Osteocyte (in vitro differentiated cells): ENCODE measurements at regions not wholly inside any gene's neighbourhood (a gene's known extent, or its start where the extent isn't known, plus 50 kb on each side); places are given as distances from the start of the nearest gene placed in this dataset.

Experiments
- DNase-seq: peaks from one replicate; pipeline ENCODE4 v3.0.0; 2021; ENCODE audit warnings: mixed read lengths; ENCODE audit not compliant: unreplicated experiment; ENCODE audit errors: extremely low spot score
- H3K27ac Mint-ChIP-seq: one replicate; pipeline ENCODE4 v1.8.0; 2021; ENCODE audit warnings: mild to moderate bottlenecking, mixed read lengths; ENCODE audit not compliant: unreplicated experiment
- H3K27me3 Mint-ChIP-seq: one replicate; pipeline ENCODE4 v1.8.0; 2021; ENCODE audit warnings: mixed read lengths; ENCODE audit not compliant: unreplicated experiment
- H3K36me3 Mint-ChIP-seq: one replicate; pipeline ENCODE4 v1.8.0; 2021; ENCODE audit warnings: mixed read lengths; ENCODE audit not compliant: unreplicated experiment
- H3K4me1 Mint-ChIP-seq: one replicate; pipeline ENCODE4 v1.8.0; 2021; ENCODE audit warnings: mixed read lengths; ENCODE audit not compliant: unreplicated experiment
- H3K4me3 Mint-ChIP-seq: one replicate; pipeline ENCODE4 v1.8.0; 2021; ENCODE audit warnings: mild to moderate bottlenecking, moderate library complexity, mixed read lengths; ENCODE audit not compliant: unreplicated experiment
- H3K9me3 Mint-ChIP-seq: one replicate; pipeline ENCODE4 v1.8.0; 2021; ENCODE audit warnings: mixed read lengths; ENCODE audit not compliant: unreplicated experiment
- TF ChIP-seq, protein P1 (sequence below): fragments of 200-600 bp; sonication (generic); IDR thresholded peaks from 2 replicates; pipeline ENCODE4 v1.5.0; 2021; ENCODE audit warnings: antibody characterized with exemption, mild to moderate bottlenecking, moderate library complexity

- Mint-ChIP-seq H3K27ac (no peak overlapping the region), H3K4me1 (no peaks in the 10 kb centered on the region), H3K27me3 (peaks cover 5% of the 10 kb centered on the region), H3K9me3 (no peaks in the 10 kb centered on the region), H3K36me3 (no peaks in the 10 kb centered on the region), H3K4me3 (no peak overlapping the region)
- TF ChIP-seq, protein P1, sequence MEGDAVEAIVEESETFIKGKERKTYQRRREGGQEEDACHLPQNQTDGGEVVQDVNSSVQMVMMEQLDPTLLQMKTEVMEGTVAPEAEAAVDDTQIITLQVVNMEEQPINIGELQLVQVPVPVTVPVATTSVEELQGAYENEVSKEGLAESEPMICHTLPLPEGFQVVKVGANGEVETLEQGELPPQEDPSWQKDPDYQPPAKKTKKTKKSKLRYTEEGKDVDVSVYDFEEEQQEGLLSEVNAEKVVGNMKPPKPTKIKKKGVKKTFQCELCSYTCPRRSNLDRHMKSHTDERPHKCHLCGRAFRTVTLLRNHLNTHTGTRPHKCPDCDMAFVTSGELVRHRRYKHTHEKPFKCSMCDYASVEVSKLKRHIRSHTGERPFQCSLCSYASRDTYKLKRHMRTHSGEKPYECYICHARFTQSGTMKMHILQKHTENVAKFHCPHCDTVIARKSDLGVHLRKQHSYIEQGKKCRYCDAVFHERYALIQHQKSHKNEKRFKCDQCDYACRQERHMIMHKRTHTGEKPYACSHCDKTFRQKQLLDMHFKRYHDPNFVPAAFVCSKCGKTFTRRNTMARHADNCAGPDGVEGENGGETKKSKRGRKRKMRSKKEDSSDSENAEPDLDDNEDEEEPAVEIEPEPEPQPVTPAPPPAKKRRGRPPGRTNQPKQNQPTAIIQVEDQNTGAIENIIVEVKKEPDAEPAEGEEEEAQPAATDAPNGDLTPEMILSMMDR: no peak
- peak; percentile 80 for DNase-seq
These were observed 109.0 kb upstream of the C14orf180 start for GRCh38 chr14:104470588-104470987.

DNA sequence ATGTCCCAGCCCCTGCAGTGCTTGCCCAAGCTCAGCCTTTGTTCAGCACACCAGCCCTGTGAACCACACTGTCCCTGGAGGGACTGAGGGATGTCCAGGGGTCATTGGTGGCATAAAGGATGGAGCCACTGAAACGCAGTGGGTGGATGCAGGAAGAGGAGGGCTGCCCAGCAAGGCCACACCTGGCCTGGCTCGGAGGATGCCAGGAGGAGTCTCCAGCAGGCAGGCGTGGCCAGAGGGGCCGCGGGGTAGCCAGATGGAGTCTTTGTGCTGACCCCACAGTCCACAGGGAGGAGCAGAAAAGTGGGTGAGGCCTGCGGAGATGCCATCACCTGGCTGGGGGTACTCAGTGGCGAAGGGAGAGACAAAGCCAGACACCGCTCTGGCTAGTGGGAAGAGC is 108.5 kb upstream of the C14orf180 start:
- H3K27ac Mint-ChIP-seq: no peak overlapping the region
- no peaks in the 10 kb centered on the region for H3K4me1 Mint-ChIP-seq
- no peak for DNase-seq
- peaks cover 5% of the 10 kb centered on the region for H3K27me3 Mint-ChIP-seq
- H3K4me3 Mint-ChIP-seq: no peak overlapping the region
- H3K9me3 Mint-ChIP-seq: no peaks in the 10 kb centered on the region
- TF ChIP-seq, protein P1: no peak
- H3K36me3 Mint-ChIP-seq: no peaks in the 10 kb centered on the region

DNA sequence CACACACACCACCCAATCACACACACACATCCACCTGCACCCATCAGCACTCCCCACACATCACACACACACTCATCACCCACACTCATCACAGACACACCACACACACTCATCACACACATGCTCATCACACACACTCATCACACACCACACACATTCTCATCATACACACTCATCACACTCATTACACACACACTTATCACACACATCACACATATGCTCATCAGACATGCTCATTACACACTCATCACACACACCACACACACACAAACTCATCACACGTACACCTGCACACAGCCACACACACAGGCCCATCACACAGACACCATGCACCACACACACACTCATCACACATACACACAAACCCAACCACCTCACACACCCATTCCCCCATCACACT is 107.5 kb upstream of the C14orf180 start:
- Mint-ChIP-seq H3K36me3 (no peaks in the 10 kb centered on the region), H3K4me3 (no peak overlapping the region)

GRCh38 chr14:104472536-104473243 is 106.9 kb upstream of the C14orf180 start:
- H3K9me3 Mint-ChIP-seq: no peaks in the 10 kb centered on the region
- DNase-seq: no peak
- no peaks in the 10 kb centered on the region for H3K4me1 Mint-ChIP-seq
- no peak overlapping the region for H3K4me3 Mint-ChIP-seq
- no peak overlapping the region for H3K27ac Mint-ChIP-seq
- TF ChIP-seq, protein P1: no peak
- no peaks in the 10 kb centered on the region for H3K36me3 Mint-ChIP-seq
- peaks cover 5% of the 10 kb centered on the region for H3K27me3 Mint-ChIP-seq

More for the DNA sequence above, 107.5 kb upstream of the C14orf180 start:
- no peak for DNase-seq
- H3K27me3 Mint-ChIP-seq: peaks cover 5% of the 10 kb centered on the region
- TF ChIP-seq, protein P1: no peak
- H3K27ac Mint-ChIP-seq: no peak overlapping the region
- no peaks in the 10 kb centered on the region for H3K9me3 Mint-ChIP-seq
- H3K4me1 Mint-ChIP-seq: no peaks in the 10 kb centered on the region

DNA sequence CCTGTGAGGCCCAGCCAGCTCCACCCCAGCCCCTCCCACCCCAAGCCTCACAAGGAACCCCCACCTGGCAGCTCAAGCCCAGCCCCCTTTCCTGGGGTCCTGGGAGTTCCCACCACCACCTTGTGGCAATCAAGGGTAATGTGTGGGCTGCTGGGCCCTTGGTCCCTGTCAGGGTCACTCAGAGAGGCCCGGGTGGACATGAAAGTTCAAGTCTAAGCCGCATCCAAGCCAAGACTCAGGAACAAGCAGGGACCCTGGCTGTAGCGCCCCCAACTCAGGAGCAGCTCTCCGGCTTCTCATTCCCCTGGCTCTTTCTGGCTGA is 106.4 kb upstream of the C14orf180 start:
- DNase-seq: no peak
- TF ChIP-seq, protein P1: no peak
- no peaks in the 10 kb centered on the region for H3K9me3 Mint-ChIP-seq
- H3K27me3 Mint-ChIP-seq: peaks cover 5% of the 10 kb centered on the region
- H3K4me3 Mint-ChIP-seq: no peak overlapping the region
- H3K4me1 Mint-ChIP-seq: no peaks in the 10 kb centered on the region
- H3K36me3 Mint-ChIP-seq: no peaks in the 10 kb centered on the region
- H3K27ac Mint-ChIP-seq: no peak overlapping the region
